IMR-90 (cell line): ENCODE measurements at regions not wholly inside any gene's neighbourhood (a gene's known extent, or its start where the extent isn't known, plus 50 kb on each side); places are given as distances from the start of the nearest gene placed in this dataset.

Experiments
- ATAC-seq: fragments of 200-7000 bp; cut with Tn5 transposase; 2 replicates; pipeline ENCODE4 v1.9.1; 2020; ENCODE audit warnings: low read depth, mild to moderate bottlenecking, moderate library complexity
- BruUV-seq: library from RNA; stranded (reverse); fragments of 400-500 nt; replicated peaks from 2 replicates; lab custom pipeline; 2021; lab: Mats Ljungman, UMichigan
- CTCF ChIA-PET: fragments of 300-600 bp; formaldehyde crosslinking; extraction: SDS; loops from one replicate; lab custom pipeline; 2021; ENCODE audit warnings: antibody characterized with exemption; lab: Yijun Ruan, JAX
- POLR2A ChIA-PET: fragments of 300-600 bp; sonication (Branson Sonifier 250); formaldehyde crosslinking; loops from one replicate; lab custom pipeline; 2022; ENCODE audit warnings: antibody characterized with exemption; ENCODE audit not compliant: unreplicated experiment; lab: Charles Lee
- DNase-seq: peaks from one replicate; pipeline ENCODE4 v3.0.0; 2013
- H2AFZ ChIP-seq: replicated peaks from 2 replicates; pipeline ENCODE3; 2013; ENCODE audit warnings: low read length, mild to moderate bottlenecking; ENCODE audit not compliant: poor library complexity
- H2AK5ac ChIP-seq: 2 replicates; pipeline ENCODE4 v1.6.1; 2013; ENCODE audit warnings: low read depth, low read length, inconsistent platforms
- H2AK9ac ChIP-seq: replicated peaks from 2 replicates; pipeline ENCODE3; 2013; ENCODE audit warnings: mild to moderate bottlenecking, low read depth, low read length, moderate library complexity; ENCODE audit not compliant: poor library complexity
- H2BK120ac ChIP-seq: 2 replicates; pipeline ENCODE4 v1.6.1; 2013; ENCODE audit warnings: low read depth, low read length, inconsistent platforms
- H2BK15ac ChIP-seq: 3 replicates; pipeline ENCODE4 v1.6.1; 2013; ENCODE audit warnings: low read depth, low read length, inconsistent platforms
- H2BK20ac ChIP-seq: 2 replicates; pipeline ENCODE4 v1.6.1; 2013; ENCODE audit warnings: low read depth, mild to moderate bottlenecking, inconsistent platforms, low read length, moderate library complexity
- H2BK5ac ChIP-seq: 2 replicates; pipeline ENCODE4 v1.6.1; 2013; ENCODE audit warnings: mild to moderate bottlenecking, low read depth, low read length, inconsistent platforms; ENCODE audit not compliant: poor library complexity, severe bottlenecking
- H3K14ac ChIP-seq: replicated peaks from 2 replicates; pipeline ENCODE4 v1.6.1; 2013; ENCODE audit warnings: low read depth, low read length, inconsistent platforms
- H3K18ac ChIP-seq: 2 replicates; pipeline ENCODE4 v1.6.1; 2013; ENCODE audit warnings: low read depth, low read length, control low read depth
- H3K23ac ChIP-seq: 2 replicates; pipeline ENCODE4 v1.6.1; 2013; ENCODE audit warnings: low read depth, low read length, inconsistent platforms
- H3K27ac ChIP-seq: 2 replicates; pipeline ENCODE4 v1.5.1; 2013; ENCODE audit warnings: mild to moderate bottlenecking, control low read depth, low read length; ENCODE audit not compliant: insufficient read depth
- H3K27me3 ChIP-seq: 2 replicates; pipeline ENCODE4 v1.6.1; 2013; ENCODE audit warnings: low read length; ENCODE audit not compliant: control insufficient read depth, insufficient read depth
- H3K36me3 ChIP-seq: 2 replicates; pipeline ENCODE4 v1.6.1; 2013; ENCODE audit warnings: low read length, mixed read lengths; ENCODE audit not compliant: control insufficient read depth, insufficient read depth
- H3K4ac ChIP-seq: 2 replicates; pipeline ENCODE4 v1.6.1; 2013; ENCODE audit warnings: low read depth, low read length, inconsistent platforms
- H3K4me1 ChIP-seq: 2 replicates; pipeline ENCODE4 v1.6.1; 2013; ENCODE audit warnings: low read length, mixed read lengths; ENCODE audit not compliant: control insufficient read depth, insufficient read depth
- H3K4me2 ChIP-seq: 2 replicates; pipeline ENCODE4 v1.6.1; 2013; ENCODE audit warnings: low read depth, mild to moderate bottlenecking, control low read depth, low read length, moderate library complexity
- H3K4me3 ChIP-seq: 2 replicates; pipeline ENCODE4 v1.5.1; 2013; ENCODE audit warnings: low read depth, mild to moderate bottlenecking, control low read depth, low read length, moderate library complexity; ENCODE audit not compliant: insufficient read depth
- H3K56ac ChIP-seq: 2 replicates; pipeline ENCODE4 v1.6.1; 2013; ENCODE audit warnings: low read length, inconsistent platforms; ENCODE audit not compliant: insufficient read depth; ENCODE audit errors: extremely low read depth
- H3K79me1 ChIP-seq, 2 experiments: 2 replicates each; pipeline ENCODE4 v1.6.1; 2013; ENCODE audit warnings: low read length in 2 of 2, inconsistent platforms in 1 of 2, low read depth in 1 of 2
- H3K9ac ChIP-seq: 2 replicates; pipeline ENCODE4 v1.6.1; 2013; ENCODE audit warnings: low read depth, low read length, control low read depth
- H3K9me1 ChIP-seq: 2 replicates; pipeline ENCODE4 v1.6.1; 2013; ENCODE audit warnings: low read length, inconsistent platforms; ENCODE audit not compliant: insufficient read depth
- H3K9me3 ChIP-seq: 2 replicates; pipeline ENCODE4 v1.6.1; 2013; ENCODE audit warnings: low read length; ENCODE audit not compliant: control insufficient read depth, insufficient read depth
- H4K20me1 ChIP-seq: 2 replicates; pipeline ENCODE4 v1.6.1; 2013; ENCODE audit warnings: low read length, inconsistent platforms; ENCODE audit not compliant: insufficient read depth
- H4K5ac ChIP-seq: 2 replicates; pipeline ENCODE4 v1.6.1; 2013; ENCODE audit warnings: mild to moderate bottlenecking, low read depth, low read length, control low read depth
- H4K8ac ChIP-seq, 2 experiments: 2 replicates each; pipeline ENCODE4 v1.6.1; 2013; ENCODE audit warnings: low read depth in 2 of 2, low read length in 2 of 2, control low read depth in 1 of 2, inconsistent platforms in 1 of 2
- H4K91ac ChIP-seq: 2 replicates; pipeline ENCODE4 v1.6.1; 2013; ENCODE audit warnings: low read depth, low read length, inconsistent platforms; ENCODE audit not compliant: insufficient read depth
- POLR2A ChIP-seq: IDR thresholded peaks from 2 replicates; pipeline ENCODE4 v1.6.1; 2012; ENCODE audit warnings: mild to moderate bottlenecking, low read depth, low read length
- RCOR1 ChIP-seq: IDR thresholded peaks from 2 replicates; pipeline ENCODE4 v1.6.1; 2012; ENCODE audit warnings: mild to moderate bottlenecking, low read length, improper control_type of control experiment; ENCODE audit not compliant: insufficient replicate concordance
- SMC3 ChIP-seq: fragments of 150-350 bp; IDR thresholded peaks from 2 replicates; pipeline ENCODE4 v1.6.1; 2016; ENCODE audit warnings: low read depth, mild to moderate bottlenecking, antibody characterized with exemption, low read length, moderate library complexity
- WGBS, 2 experiments: methylation state at CpG; one replicate each; pipeline versions ENCODE4 v1.1.5 to v1.1.7; 2013; ENCODE audit warnings: missing lambda C conversion rate in 2 of 2; ENCODE audit not compliant: insufficient read length in 1 of 2; ENCODE audit errors: extremely low coverage in 2 of 2; 5-methylcytosine and 5-hydroxymethylcytosine counted together
- dilution Hi-C: fragments of 300-500 bp; cut with HindIII; formaldehyde crosslinking; loops from one replicate; pipeline ENCODE4 v1.14.3; 2018; ENCODE audit warnings: low sequenced_read_pairs; ENCODE audit not compliant: unreplicated experiment
- in situ Hi-C: fragments of 300-500 bp; cut with MboI; formaldehyde crosslinking; loops from 3 replicates; pipeline ENCODE4 v1.14.3; 2019; ENCODE audit warnings: low sequenced_read_pairs, inconsistent platforms, mixed read lengths
- intact Hi-C: fragments of 100-400 bp; cut with micrococcal nuclease; formaldehyde crosslinking; loops from 2 replicates; pipeline ENCODE4 v1.10.0; 2022

DNA sequence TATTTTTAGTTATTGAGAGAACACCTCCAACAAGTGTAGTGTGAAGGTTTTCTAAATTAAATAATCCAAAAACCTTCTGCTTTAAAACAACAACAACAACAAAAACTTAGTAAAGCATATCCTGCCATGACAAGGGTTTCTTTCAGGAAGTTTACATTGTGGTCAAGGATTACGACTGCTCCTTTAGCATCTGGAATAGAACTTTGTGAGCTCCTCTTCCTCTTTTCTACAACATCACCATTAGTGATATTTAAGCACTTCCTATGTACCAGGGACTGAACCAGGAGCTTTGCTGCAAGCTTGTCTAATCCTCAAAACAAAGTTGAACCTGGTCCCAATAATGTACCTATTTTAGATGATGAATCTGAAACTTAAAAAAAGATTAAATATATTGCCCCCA, 315.4 kb upstream of the KITLG start:
- H2BK15ac ChIP-seq: peak overlapping the region; percentile 97
- in situ Hi-C loops (no loop called here), dilution Hi-C loops (no loop called here), intact Hi-C loops (no loop called here)
- peak overlapping the region; percentile 99; the same call in 1 of the 2 replicates for H3K18ac ChIP-seq
- peak overlapping the region; percentile 67 for H3K14ac ChIP-seq
- H4K91ac ChIP-seq: peak overlapping the region; percentile 59; the same call in 1 of the 2 replicates
- no peak for ATAC-seq
- peak overlapping the region; percentile 97 for H2BK120ac ChIP-seq
- peak overlapping the region; percentile 41 for H2BK5ac ChIP-seq
- peak overlapping the region; percentile 94; the same call in 1 of the 2 replicates for H2BK20ac ChIP-seq
- H4K5ac ChIP-seq: peak overlapping the region; percentile 51; the same call in 1 of the 2 replicates
- peak overlapping the region; percentile 17; the same call in 1 of the 2 replicates for H2AK5ac ChIP-seq
- no peaks in the 10 kb centered on the region for H3K36me3 ChIP-seq
- H3K4me3 ChIP-seq: no peak overlapping the region
- no peaks in the 10 kb centered on the region for H4K20me1 ChIP-seq
- no CpG with 5 or more reads among the region's 1 CpG for WGBS, 2 experiments
- peak overlapping the region; percentile 44 to 87; a peak in 1 of 4 replicates for H4K8ac ChIP-seq
- H3K27ac ChIP-seq: no peak overlapping the region
- no peak overlapping the region for H2AK9ac ChIP-seq
- H3K9me1 ChIP-seq: 0 out of 2 replicates have a peak, but pooled peaks cover 4% of the 10 kb centered on the region
- no peak overlapping the region for H3K9ac ChIP-seq
- no peaks in the 10 kb centered on the region for H3K27me3 ChIP-seq
- H3K23ac ChIP-seq: peak overlapping the region; percentile 49; the same call in 1 of the 2 replicates
- no peak overlapping the region for H2AFZ ChIP-seq
- peaks cover 12% of the 10 kb centered on the region for H3K4me1 ChIP-seq
- H3K4me2 ChIP-seq: no peak overlapping the region
- no peak overlapping the region for H3K56ac ChIP-seq
- peak; percentile 57 for DNase-seq
- ChIA-PET POLR2A (no interaction called here), CTCF (interaction anchor here (0.9 kb wide), 1 partner anchor 26 kb away, joined by 3 read pairs; no protein-coding TSS in a partner anchor)
- no peaks in the 10 kb centered on the region for H3K79me1 ChIP-seq
- TF ChIP-seq SMC3 (no peak), POLR2A (no peak), RCOR1 (no peak)
- H3K4ac ChIP-seq: peak overlapping the region; percentile 46; the same call in 1 of the 2 replicates
- BruUV-seq: no TSS peak
- H3K9me3 ChIP-seq: no peaks in the 10 kb centered on the region
